Keratinocyte (primary cell): ENCODE measurements at regions not wholly inside any gene's neighbourhood (a gene's known extent, or its start where the extent isn't known, plus 50 kb on each side); places are given as distances from the start of the nearest gene placed in this dataset.

Source experiments
- DNase-seq: peaks from one replicate; pipeline ENCODE4 v3.0.0-alpha.2; 2011; ENCODE audit warnings: low read depth, missing footprints, low spot score
- FAIRE-seq: peaks from 2 replicates; lab custom pipeline; 2011; peaks lifted over from hg19 to GRCh38; lab: Jason Lieb, UNC
- H2AFZ ChIP-seq: 2 replicates; pipeline ENCODE4 v1.6.0; 2012; ENCODE audit warnings: low read length, control low read depth, inconsistent platforms; ENCODE audit not compliant: control insufficient read depth
- H3K27ac ChIP-seq: 2 replicates; pipeline ENCODE4 v1.5.1; 2011; ENCODE audit warnings: low read length; ENCODE audit not compliant: control insufficient read depth, insufficient read depth
- H3K27me3 ChIP-seq: 3 replicates; pipeline ENCODE4 v1.6.0; 2011; ENCODE audit warnings: low read length; ENCODE audit not compliant: control insufficient read depth, insufficient read depth; ENCODE audit errors: extremely low read depth
- H3K36me3 ChIP-seq, 2 experiments: 2 replicates in 1 of 2; 3 replicates in 1 of 2; pipeline ENCODE4 v1.5.1; 2011; ENCODE audit warnings: low read length in 2 of 2, mild to moderate bottlenecking in 1 of 2; ENCODE audit not compliant: control insufficient read depth in 2 of 2, insufficient read depth in 2 of 2; ENCODE audit errors: extremely low read depth in 1 of 2
- H3K4me1 ChIP-seq: 3 replicates; pipeline ENCODE4 v1.5.1; 2011; ENCODE audit warnings: low read length; ENCODE audit not compliant: control insufficient read depth, insufficient read depth; ENCODE audit errors: extremely low read depth
- H3K4me2 ChIP-seq: 3 replicates; pipeline ENCODE4 v1.6.0; 2011; ENCODE audit warnings: low read depth, low read length; ENCODE audit not compliant: control insufficient read depth, insufficient read depth; ENCODE audit errors: extremely low read depth
- H3K4me3 ChIP-seq, 3 experiments: fragments of 200-600 bp in 1 of 3; sonication (generic) in 1 of 3; 2 replicates in 2 of 3; 3 replicates in 1 of 3; pipeline ENCODE4 v1.5.1; 2011 to 2016; ENCODE audit warnings: low read length in 3 of 3, mild to moderate bottlenecking in 3 of 3, control low read depth in 2 of 3, inconsistent platforms in 1 of 3, low read depth in 1 of 3, mixed read lengths in 1 of 3, mixed run types in 1 of 3, moderate library complexity in 1 of 3; ENCODE audit not compliant: control insufficient read depth in 2 of 3, insufficient read depth in 2 of 3; ENCODE audit errors: extremely low read depth in 1 of 3
- H3K79me2 ChIP-seq: 2 replicates; pipeline ENCODE4 v1.6.0; 2012; ENCODE audit warnings: low read length; ENCODE audit not compliant: control insufficient read depth, insufficient read depth
- H3K9ac ChIP-seq: 3 replicates; pipeline ENCODE4 v1.6.0; 2011; ENCODE audit warnings: low read length; ENCODE audit not compliant: control insufficient read depth, insufficient read depth; ENCODE audit errors: extremely low read depth
- H3K9me1 ChIP-seq: 3 replicates; pipeline ENCODE4 v1.6.0; 2011; ENCODE audit warnings: low read length; ENCODE audit not compliant: control insufficient read depth, insufficient read depth; ENCODE audit errors: extremely low read depth
- H3K9me3 ChIP-seq: 2 replicates; pipeline ENCODE4 v1.5.1; 2012; ENCODE audit warnings: low read depth, low read length; ENCODE audit not compliant: control insufficient read depth
- H4K20me1 ChIP-seq: 3 replicates; pipeline ENCODE4 v1.6.0; 2011; ENCODE audit warnings: low read length; ENCODE audit not compliant: control insufficient read depth, insufficient read depth; ENCODE audit errors: extremely low read depth
- EZH2 ChIP-seq: IDR thresholded peaks from one replicate; pipeline ENCODE4 v1.6.1; 2012; ENCODE audit warnings: inconsistent platforms, mild to moderate bottlenecking, low read length, moderate library complexity
- dilution Hi-C: fragments of 300-500 bp; cut with MboI; formaldehyde crosslinking; loops from one replicate; pipeline ENCODE4 v1.7.0; 2020; ENCODE audit warnings: low sequenced_read_pairs; ENCODE audit not compliant: extremely low pct_ligation_motif_present
- TF ChIP-seq, protein P1 (sequence below), 3 experiments: IDR thresholded peaks in 1 of 3; conservative IDR thresholded peaks in 1 of 3; optimal IDR thresholded peaks in 1 of 3; 2 replicates in 2 of 3; 3 replicates in 1 of 3; pipeline versions ENCODE3 to v1.5.1; 2011; ENCODE audit warnings: low read length in 3 of 3, mild to moderate bottlenecking in 3 of 3, moderate library complexity in 2 of 3, control low read depth in 1 of 3, inconsistent platforms in 1 of 3; ENCODE audit not compliant: insufficient read depth in 2 of 3; ENCODE audit errors: extremely low read depth in 1 of 3

DNA sequence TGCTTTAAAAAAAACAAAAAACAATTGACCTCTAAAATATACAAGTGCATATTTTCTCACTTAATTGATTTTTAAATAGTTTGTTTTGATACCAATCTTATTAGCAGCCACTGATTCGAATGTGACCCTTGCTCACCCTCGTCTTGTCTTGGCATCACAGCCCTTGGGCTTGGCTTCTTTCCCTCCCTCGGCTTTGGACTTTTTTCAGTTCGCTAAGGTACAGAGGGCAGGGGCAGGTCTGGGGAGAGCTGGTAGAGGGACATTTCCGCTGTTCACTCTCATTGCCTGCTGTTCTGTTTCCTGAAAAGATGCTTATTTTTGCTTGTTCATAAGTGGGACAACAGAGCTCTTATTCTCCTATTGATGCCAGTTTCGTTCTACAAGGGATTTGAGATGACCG, 88.5 kb upstream of the RPS6KA3 start:
- no peak for TF ChIP-seq EZH2
- TF ChIP-seq, protein P1, sequence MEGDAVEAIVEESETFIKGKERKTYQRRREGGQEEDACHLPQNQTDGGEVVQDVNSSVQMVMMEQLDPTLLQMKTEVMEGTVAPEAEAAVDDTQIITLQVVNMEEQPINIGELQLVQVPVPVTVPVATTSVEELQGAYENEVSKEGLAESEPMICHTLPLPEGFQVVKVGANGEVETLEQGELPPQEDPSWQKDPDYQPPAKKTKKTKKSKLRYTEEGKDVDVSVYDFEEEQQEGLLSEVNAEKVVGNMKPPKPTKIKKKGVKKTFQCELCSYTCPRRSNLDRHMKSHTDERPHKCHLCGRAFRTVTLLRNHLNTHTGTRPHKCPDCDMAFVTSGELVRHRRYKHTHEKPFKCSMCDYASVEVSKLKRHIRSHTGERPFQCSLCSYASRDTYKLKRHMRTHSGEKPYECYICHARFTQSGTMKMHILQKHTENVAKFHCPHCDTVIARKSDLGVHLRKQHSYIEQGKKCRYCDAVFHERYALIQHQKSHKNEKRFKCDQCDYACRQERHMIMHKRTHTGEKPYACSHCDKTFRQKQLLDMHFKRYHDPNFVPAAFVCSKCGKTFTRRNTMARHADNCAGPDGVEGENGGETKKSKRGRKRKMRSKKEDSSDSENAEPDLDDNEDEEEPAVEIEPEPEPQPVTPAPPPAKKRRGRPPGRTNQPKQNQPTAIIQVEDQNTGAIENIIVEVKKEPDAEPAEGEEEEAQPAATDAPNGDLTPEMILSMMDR (optimal IDR thresholded peaks at IDR 0.05 in 1 of 3, IDR thresholded peaks at IDR 0.05 in 1 of 3, conservative IDR thresholded peaks at IDR 0.05 in 1 of 3; ENCODE audit: extremely low read depth in 1 of 3, insufficient read depth in 2 of 3, low read length in 3 of 3) = no peak
- DNase-seq (no peak), FAIRE-seq (no peak)
- Histone ChIP-seq H3K4me3 (no peak overlapping the region), H4K20me1 (no peaks in the 10 kb centered on the region), H3K79me2 (no peaks in the 10 kb centered on the region), H3K4me1 (no peaks in the 10 kb centered on the region), H2AFZ (no peak overlapping the region), H3K9me1 (no peaks in the 10 kb centered on the region), H3K9me3 (no peaks in the 10 kb centered on the region), H3K27ac (no peak overlapping the region), H3K36me3 (no peaks in the 10 kb centered on the region), H3K4me2 (no peak overlapping the region), H3K27me3 (no peaks in the 10 kb centered on the region), H3K9ac (no peak overlapping the region)
- dilution Hi-C loops = no loop called here

DNA sequence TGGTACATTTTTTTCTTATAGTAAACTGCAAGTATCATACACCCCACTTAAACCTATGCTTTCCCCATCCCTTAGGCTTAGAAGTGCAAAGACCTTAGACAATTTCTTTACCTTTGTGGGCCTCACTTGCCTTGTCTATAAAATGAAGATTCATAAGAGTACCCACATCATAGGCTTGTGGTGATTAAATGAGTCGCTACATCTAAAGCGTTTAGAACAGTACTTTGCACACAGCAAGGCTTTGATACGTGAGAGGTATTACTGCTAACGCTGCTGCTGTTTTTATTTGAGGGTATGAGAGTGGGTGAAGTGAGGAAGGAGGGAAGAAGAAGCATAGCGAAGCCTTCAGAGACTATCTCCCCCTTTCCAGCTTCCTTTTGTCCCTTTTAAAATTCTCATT, 87.8 kb upstream of the RPS6KA3 start:
- Histone ChIP-seq H3K4me2 (no peak overlapping the region), H3K9me3 (no peaks in the 10 kb centered on the region), H3K36me3 (no peaks in the 10 kb centered on the region), H3K9me1 (no peaks in the 10 kb centered on the region), H4K20me1 (no peaks in the 10 kb centered on the region), H3K27ac (no peak overlapping the region), H3K79me2 (no peaks in the 10 kb centered on the region), H3K9ac (no peak overlapping the region), H3K4me3 (no peak overlapping the region), H3K4me1 (no peaks in the 10 kb centered on the region), H2AFZ (no peak overlapping the region), H3K27me3 (no peaks in the 10 kb centered on the region)
- FAIRE-seq (no peak), DNase-seq (no peak)
- TF ChIP-seq, protein P1 (optimal IDR thresholded peaks at IDR 0.05 in 1 of 3, IDR thresholded peaks at IDR 0.05 in 1 of 3, conservative IDR thresholded peaks at IDR 0.05 in 1 of 3; ENCODE audit: extremely low read depth in 1 of 3, insufficient read depth in 2 of 3, low read length in 3 of 3) = no peak
- no peak for TF ChIP-seq EZH2
- dilution Hi-C loops = no loop called here
